Osteocyte (in vitro differentiated cells): ENCODE measurements at regions not wholly inside any gene's neighbourhood (a gene's known extent, or its start where the extent isn't known, plus 50 kb on each side); places are given as distances from the start of the nearest gene placed in this dataset.
A peak's percentile ranks its signal among the peaks of the same experiment; 100 is the strongest.

Experiments used
- DNase-seq: peaks from one replicate; pipeline ENCODE4 v3.0.0; 2021; ENCODE audit warnings: mixed read lengths; ENCODE audit not compliant: unreplicated experiment; ENCODE audit errors: extremely low spot score
- H3K27ac Mint-ChIP-seq: one replicate; pipeline ENCODE4 v1.8.0; 2021; ENCODE audit warnings: mild to moderate bottlenecking, mixed read lengths; ENCODE audit not compliant: unreplicated experiment
- H3K27me3 Mint-ChIP-seq: one replicate; pipeline ENCODE4 v1.8.0; 2021; ENCODE audit warnings: mixed read lengths; ENCODE audit not compliant: unreplicated experiment
- H3K36me3 Mint-ChIP-seq: one replicate; pipeline ENCODE4 v1.8.0; 2021; ENCODE audit warnings: mixed read lengths; ENCODE audit not compliant: unreplicated experiment
- H3K4me1 Mint-ChIP-seq: one replicate; pipeline ENCODE4 v1.8.0; 2021; ENCODE audit warnings: mixed read lengths; ENCODE audit not compliant: unreplicated experiment
- H3K4me3 Mint-ChIP-seq: one replicate; pipeline ENCODE4 v1.8.0; 2021; ENCODE audit warnings: mild to moderate bottlenecking, moderate library complexity, mixed read lengths; ENCODE audit not compliant: unreplicated experiment
- H3K9me3 Mint-ChIP-seq: one replicate; pipeline ENCODE4 v1.8.0; 2021; ENCODE audit warnings: mixed read lengths; ENCODE audit not compliant: unreplicated experiment
- CTCF ChIP-seq: fragments of 200-600 bp; sonication (generic); IDR thresholded peaks from 2 replicates; pipeline ENCODE4 v1.5.0; 2021; ENCODE audit warnings: antibody characterized with exemption, mild to moderate bottlenecking, moderate library complexity

- Mint-ChIP-seq H3K36me3 (no peaks in the 10 kb centered on the region), H3K9me3 (no peaks in the 10 kb centered on the region), H3K4me3 (no peak overlapping the region), H3K27ac (no peak overlapping the region), H3K4me1 (peaks cover 28% of the 10 kb centered on the region), H3K27me3 (no peaks in the 10 kb centered on the region)
- no peak for TF ChIP-seq CTCF
- no peak for DNase-seq
Measured at GRCh38 chr16:65308506-65308905, 186.6 kb upstream of the CDH11 start.

- Mint-ChIP-seq H3K4me3 (no peak overlapping the region), H3K36me3 (no peaks in the 10 kb centered on the region), H3K27ac (peak overlapping the region; percentile 49), H3K4me1 (peaks cover 16% of the 10 kb centered on the region), H3K9me3 (no peaks in the 10 kb centered on the region), H3K27me3 (no peaks in the 10 kb centered on the region)
- DNase-seq: no peak
- TF ChIP-seq CTCF: no peak
Measured at GRCh38 chr16:65307286-65307685, 185.4 kb upstream of the CDH11 start.

- no peaks in the 10 kb centered on the region for H3K36me3 Mint-ChIP-seq
- H3K4me3 Mint-ChIP-seq: no peak overlapping the region
- DNase-seq: no peak
- H3K9me3 Mint-ChIP-seq: no peaks in the 10 kb centered on the region
- no peak for TF ChIP-seq CTCF
- no peaks in the 10 kb centered on the region for H3K27me3 Mint-ChIP-seq
- H3K4me1 Mint-ChIP-seq: peaks cover 12% of the 10 kb centered on the region
- no peak overlapping the region for H3K27ac Mint-ChIP-seq
Measured at GRCh38 chr16:65306722-65307121, 184.9 kb upstream of the CDH11 start.

- DNase-seq: no peak
- TF ChIP-seq CTCF: no peak
- H3K27me3 Mint-ChIP-seq: no peaks in the 10 kb centered on the region
- H3K27ac Mint-ChIP-seq: no peak overlapping the region
- peaks cover 12% of the 10 kb centered on the region for H3K4me1 Mint-ChIP-seq
- no peaks in the 10 kb centered on the region for H3K9me3 Mint-ChIP-seq
- H3K36me3 Mint-ChIP-seq: no peaks in the 10 kb centered on the region
- H3K4me3 Mint-ChIP-seq: no peak overlapping the region
Measured at GRCh38 chr16:65306300-65306699, 184.4 kb upstream of the CDH11 start.

- no peak for DNase-seq
- H3K27ac Mint-ChIP-seq: no peak overlapping the region
- no peak for TF ChIP-seq CTCF
- H3K36me3 Mint-ChIP-seq: no peaks in the 10 kb centered on the region
- H3K4me3 Mint-ChIP-seq: no peak overlapping the region
- H3K4me1 Mint-ChIP-seq: peaks cover 5% of the 10 kb centered on the region
- no peaks in the 10 kb centered on the region for H3K27me3 Mint-ChIP-seq
- H3K9me3 Mint-ChIP-seq: no peaks in the 10 kb centered on the region
Measured at GRCh38 chr16:65305266-65305959, 183.6 kb upstream of the CDH11 start.
